Prostate gland (tissue), 2 donors: ENCODE measurements at regions not wholly inside any gene's neighbourhood (a gene's known extent, or its start where the extent isn't known, plus 50 kb on each side); places are given as distances from the start of the nearest gene placed in this dataset.
"Not testable (repeated sequence)": the region's sequence is repeated elsewhere in the genome, so short reads cannot be mapped to it uniquely, and the experiment has no call there.

Source experiments
- DNase-seq: peaks from one replicate; pipeline ENCODE4 v3.0.0-alpha.2; 2019; ENCODE audit warnings: low spot score
- H3K27ac ChIP-seq, 2 donors: fragments of 200-600 bp; sonication (generic); 2 replicates each; pipeline ENCODE4 v1.5.1; 2017 to 2019
- H3K27me3 ChIP-seq: fragments of 200-600 bp; sonication (generic); replicated peaks from 2 replicates; pipeline ENCODE4 v1.5.1; 2019; ENCODE audit not compliant: insufficient read depth
- H3K36me3 ChIP-seq, 2 donors: fragments of 200-600 bp; sonication (generic); 1 replicate in 1 of 2; 2 replicates in 1 of 2; pipeline versions ENCODE4 v1.5.1 to v1.8.1; 2017 to 2019
- H3K4me1 ChIP-seq: fragments of 200-600 bp; sonication (generic); replicated peaks from 2 replicates; pipeline ENCODE4 v1.5.1; 2019
- H3K4me3 ChIP-seq, 2 donors: fragments of 200-600 bp; sonication (generic); 2 replicates each; pipeline ENCODE4 v1.5.1; 2017 to 2019
- H3K9me3 ChIP-seq: fragments of 200-600 bp; sonication (generic); 2 replicates; pipeline ENCODE4 v1.5.1; 2017
- CTCF ChIP-seq, 4 experiments: fragments of 200-600 bp in 2 of 4; fragments of 450-650 bp in 2 of 4; sonication (generic) in 2 of 4; IDR thresholded peaks; 1 replicate in 3 of 4; 2 replicates in 1 of 4; pipeline ENCODE4 v1.5.1; 2016 to 2019; ENCODE audit warnings: antibody characterized with exemption in 4 of 4, mild to moderate bottlenecking in 2 of 4, moderate library complexity in 2 of 4
- POLR2A ChIP-seq: fragments of 450-650 bp; IDR thresholded peaks from one replicate; pipeline ENCODE4 v1.6.1; 2016; ENCODE audit warnings: antibody characterized with exemption, mild to moderate bottlenecking
- POLR2AphosphoS5 ChIP-seq: sonication (generic); formaldehyde crosslinking; IDR thresholded peaks from one replicate; pipeline ENCODE4 v1.6.1; 2017; ENCODE audit warnings: antibody characterized with exemption
- WGBS: methylation state at CpG from one replicate; pipeline ENCODE4 v1.1.5; 2018; 5-methylcytosine and 5-hydroxymethylcytosine counted together
- intact Hi-C: fragments of 100-400 bp; cut with DNase I; formaldehyde crosslinking; loops from one replicate; pipeline ENCODE4 v1.14.2; 2022

- no peak for DNase-seq
- no peak overlapping the region for H3K27ac ChIP-seq
- no peaks in the 10 kb centered on the region for H3K27me3 ChIP-seq
- WGBS: 26% methylated on average over 2 of the region's 2 CpGs
- no peaks in the 10 kb centered on the region for H3K9me3 ChIP-seq
- intact Hi-C loops: no loop called here
- H3K36me3 ChIP-seq: no peaks in the 10 kb centered on the region
- H3K4me3 ChIP-seq: no peak overlapping the region
- TF ChIP-seq POLR2A (no peak), POLR2AphosphoS5 (no peak), CTCF (IDR thresholded peaks at IDR 0.05) (no peak)
- no peaks in the 10 kb centered on the region for H3K4me1 ChIP-seq
Measured at GRCh38 chr21:18831942-18832676, 428.5 kb upstream of the TMPRSS15 start.

- Histone ChIP-seq H3K36me3 (no peaks in the 10 kb centered on the region), H3K9me3 (no peaks in the 10 kb centered on the region), H3K4me1 (no peaks in the 10 kb centered on the region), H3K4me3 (no peak overlapping the region), H3K27ac (no peak overlapping the region), H3K27me3 (no peaks in the 10 kb centered on the region)
- TF ChIP-seq POLR2A: no peak
- TF ChIP-seq POLR2AphosphoS5: no peak
- TF ChIP-seq CTCF (IDR thresholded peaks at IDR 0.05): no peak
- intact Hi-C loops: no loop called here
- 44% methylated on average over 2 of the region's 2 CpGs for WGBS
- DNase-seq: no peak
Measured at GRCh38 chr21:18832950-18833349, 429.4 kb upstream of the TMPRSS15 start.

- 86% methylated on average over 2 of the region's 2 CpGs for WGBS
- intact Hi-C loops: not testable (repeated sequence)
Measured at GRCh38 chr21:18834121-18834520, 430.5 kb upstream of the TMPRSS15 start.

GRCh38 chr21:18840239-18840638, 436.7 kb upstream of the TMPRSS15 start:
- no peak for TF ChIP-seq POLR2A
- no peak for TF ChIP-seq POLR2AphosphoS5
- no peak for TF ChIP-seq CTCF (IDR thresholded peaks at IDR 0.05)
- Histone ChIP-seq H3K27ac (no peak overlapping the region), H3K27me3 (no peaks in the 10 kb centered on the region), H3K9me3 (no peaks in the 10 kb centered on the region), H3K4me1 (no peaks in the 10 kb centered on the region), H3K36me3 (no peaks in the 10 kb centered on the region), H3K4me3 (no peak overlapping the region)
- intact Hi-C loops: no loop called here
- WGBS: 92% methylated on average over 1 of the region's 1 CpG
- DNase-seq: no peak

More at GRCh38 chr21:18834121-18834520, 430.5 kb upstream of the TMPRSS15 start:
- DNase-seq, H3K9me3 ChIP-seq, H3K4me3 ChIP-seq, H3K27me3 ChIP-seq, H3K27ac ChIP-seq, H3K4me1 ChIP-seq, H3K36me3 ChIP-seq: not testable (repeated sequence)

- H3K4me3 ChIP-seq, DNase-seq, H3K27me3 ChIP-seq, H3K9me3 ChIP-seq, intact Hi-C loops, H3K4me1 ChIP-seq, H3K27ac ChIP-seq, H3K36me3 ChIP-seq: not testable (repeated sequence)
- WGBS: 93% methylated on average over 16 of the region's 16 CpGs
Measured at GRCh38 chr21:18857606-18858005, 454.0 kb upstream of the TMPRSS15 start.

GRCh38 chr21:18869104-18869503, 465.5 kb upstream of the TMPRSS15 start:
- intact Hi-C loops: no loop called here
- Histone ChIP-seq H3K4me1 (no peaks in the 10 kb centered on the region), H3K9me3 (no peaks in the 10 kb centered on the region), H3K27me3 (no peaks in the 10 kb centered on the region), H3K27ac (no peak overlapping the region), H3K36me3 (no peaks in the 10 kb centered on the region), H3K4me3 (no peak overlapping the region)
- WGBS: 0% methylated on average over 1 of the region's 1 CpG
- TF ChIP-seq CTCF (IDR thresholded peaks at IDR 0.05) (no peak), POLR2AphosphoS5 (no peak), POLR2A (no peak)
- DNase-seq: no peak
